ENCODE measurements at regions not wholly inside any gene's neighbourhood (a gene's known extent, or its start where the extent isn't known, plus 50 kb on each side); places are given as distances from the start of the nearest gene placed in this dataset.

DNA sequence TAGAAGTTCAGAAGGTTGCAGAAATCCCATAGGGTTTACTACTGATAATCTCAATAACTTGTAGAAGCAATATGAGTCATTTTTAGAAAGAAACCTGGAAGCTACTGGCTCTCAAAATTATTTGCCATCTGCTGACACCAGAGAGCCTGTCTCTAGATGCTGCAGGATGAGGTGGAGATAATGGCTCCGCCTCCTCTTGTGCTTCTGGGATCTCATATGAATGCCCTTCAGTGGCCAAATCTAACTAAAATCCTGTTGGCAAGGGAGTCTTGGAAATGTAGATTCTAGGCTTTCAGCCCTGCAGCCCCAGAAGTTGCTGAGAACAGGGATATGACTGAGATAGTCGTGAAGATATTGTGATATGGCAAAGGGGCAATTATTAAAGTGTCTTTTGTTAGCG is 348.1 kb downstream of the CCSER2 start:
- Mint-ChIP-seq H3K27me3 (ENCODE audit: low read depth in 3 of 3) (peaks cover 0 to 3% (median 0%) of the 10 kb centered on the region in 3 donors), H3K4me1 (no peaks in the 10 kb centered on the region), H3K36me3 (no peaks in the 10 kb centered on the region), H3K4me3 (no peak overlapping the region), H3K9me3 (peaks cover 0 to 10% (median 0%) of the 10 kb centered on the region in 7 donors), H3K27ac (no peak overlapping the region)
- H3K27ac ChIP-seq (ENCODE audit: low read depth in 1 of 2, low read length in 2 of 2): no peak overlapping the region
- H2AFZ ChIP-seq (ENCODE audit: insufficient read depth, low read depth, low read length, poor library complexity, severe bottlenecking): no peak overlapping the region
- H3K4me2 ChIP-seq (replicated peaks; ENCODE audit: extremely low read depth, low read length, poor library complexity, severe bottlenecking): no peak overlapping the region
- WGBS (ENCODE audit: insufficient coverage): 83% methylated on average over 1 of the region's 3 CpGs
- no peaks in the 10 kb centered on the region for H3K79me2 ChIP-seq (ENCODE audit: insufficient read depth, low read length)
- no peaks in the 10 kb centered on the region for H3K4me1 ChIP-seq (ENCODE audit: control insufficient read depth in 1 of 2, insufficient read depth in 2 of 2, low read length in 2 of 2)
- intact Hi-C loops (cut with micrococcal nuclease): no loop called here
- no peak for DNase-seq
- TF ChIP-seq, protein P1, sequence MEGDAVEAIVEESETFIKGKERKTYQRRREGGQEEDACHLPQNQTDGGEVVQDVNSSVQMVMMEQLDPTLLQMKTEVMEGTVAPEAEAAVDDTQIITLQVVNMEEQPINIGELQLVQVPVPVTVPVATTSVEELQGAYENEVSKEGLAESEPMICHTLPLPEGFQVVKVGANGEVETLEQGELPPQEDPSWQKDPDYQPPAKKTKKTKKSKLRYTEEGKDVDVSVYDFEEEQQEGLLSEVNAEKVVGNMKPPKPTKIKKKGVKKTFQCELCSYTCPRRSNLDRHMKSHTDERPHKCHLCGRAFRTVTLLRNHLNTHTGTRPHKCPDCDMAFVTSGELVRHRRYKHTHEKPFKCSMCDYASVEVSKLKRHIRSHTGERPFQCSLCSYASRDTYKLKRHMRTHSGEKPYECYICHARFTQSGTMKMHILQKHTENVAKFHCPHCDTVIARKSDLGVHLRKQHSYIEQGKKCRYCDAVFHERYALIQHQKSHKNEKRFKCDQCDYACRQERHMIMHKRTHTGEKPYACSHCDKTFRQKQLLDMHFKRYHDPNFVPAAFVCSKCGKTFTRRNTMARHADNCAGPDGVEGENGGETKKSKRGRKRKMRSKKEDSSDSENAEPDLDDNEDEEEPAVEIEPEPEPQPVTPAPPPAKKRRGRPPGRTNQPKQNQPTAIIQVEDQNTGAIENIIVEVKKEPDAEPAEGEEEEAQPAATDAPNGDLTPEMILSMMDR (IDR thresholded peaks at IDR 0.05): no peak
- H3K9me3 ChIP-seq (replicated peaks in 1 of 2; ENCODE audit: control insufficient read depth in 1 of 2, insufficient read depth in 1 of 2, low read length in 2 of 2): peaks cover 0 to 3% of the 10 kb centered on the region in 2 donors
- no peaks in the 10 kb centered on the region for H4K20me1 ChIP-seq (ENCODE audit: insufficient read depth, low read length)
- H3K27me3 ChIP-seq (ENCODE audit: control insufficient read depth in 2 of 2, insufficient read depth in 2 of 2, low read length in 2 of 2): no peaks in the 10 kb centered on the region
- H3K36me3 ChIP-seq (replicated peaks in 1 of 2; ENCODE audit: control insufficient read depth in 1 of 2, insufficient read depth in 2 of 2, low read length in 2 of 2): no peaks in the 10 kb centered on the region
- H3K9ac ChIP-seq (ENCODE audit: insufficient read depth, low read length, poor library complexity, severe bottlenecking): no peak overlapping the region
- no peak overlapping the region for H3K4me3 ChIP-seq (replicated peaks in 1 of 3; ENCODE audit: low read depth in 2 of 3, low read length in 3 of 3)

DNA sequence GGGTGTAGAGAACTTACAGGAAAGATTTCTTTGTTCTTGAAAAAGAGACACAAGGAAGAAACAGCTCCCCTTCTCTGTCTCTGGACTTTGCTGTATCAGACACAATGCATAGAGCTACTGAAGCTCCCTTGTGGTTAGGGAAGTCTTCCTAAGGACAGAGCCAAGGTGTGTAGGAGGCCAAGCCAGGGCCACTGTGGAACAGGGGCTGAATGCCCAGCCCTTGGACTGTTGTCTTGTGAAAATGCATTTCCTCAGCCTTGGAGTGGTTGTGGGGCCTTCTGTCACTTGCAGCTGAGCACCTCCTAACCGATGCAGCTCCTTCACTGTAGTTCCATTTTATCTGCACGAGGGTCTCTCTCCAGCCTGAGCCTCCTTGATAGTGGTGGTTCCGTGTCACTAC is 353.4 kb downstream of the CCSER2 start:
- no peak overlapping the region for H3K4me2 ChIP-seq (replicated peaks; ENCODE audit: extremely low read depth, low read length, poor library complexity, severe bottlenecking)
- H3K27me3 ChIP-seq (ENCODE audit: control insufficient read depth in 2 of 2, insufficient read depth in 2 of 2, low read length in 2 of 2): no peaks in the 10 kb centered on the region
- Mint-ChIP-seq H3K27me3 (ENCODE audit: low read depth in 3 of 3) (peaks cover 0 to 2% (median 0%) of the 10 kb centered on the region in 3 donors), H3K9me3 (peaks cover 0 to 10% (median 6%) of the 10 kb centered on the region in 7 donors), H3K4me3 (no peak overlapping the region), H3K27ac (no peak overlapping the region), H3K4me1 (no peaks in the 10 kb centered on the region), H3K36me3 (no peaks in the 10 kb centered on the region)
- intact Hi-C loops (cut with micrococcal nuclease): no loop called here
- peaks cover 0 to 3% of the 10 kb centered on the region in 2 donors for H3K9me3 ChIP-seq (replicated peaks in 1 of 2; ENCODE audit: control insufficient read depth in 1 of 2, insufficient read depth in 1 of 2, low read length in 2 of 2)
- no peak for DNase-seq
- no peak overlapping the region for H3K9ac ChIP-seq (ENCODE audit: insufficient read depth, low read length, poor library complexity, severe bottlenecking)
- no peaks in the 10 kb centered on the region for H4K20me1 ChIP-seq (ENCODE audit: insufficient read depth, low read length)
- TF ChIP-seq, protein P1 (IDR thresholded peaks at IDR 0.05): no peak
- H3K27ac ChIP-seq (ENCODE audit: low read depth in 1 of 2, low read length in 2 of 2): no peak overlapping the region
- no peaks in the 10 kb centered on the region for H3K36me3 ChIP-seq (replicated peaks in 1 of 2; ENCODE audit: control insufficient read depth in 1 of 2, insufficient read depth in 2 of 2, low read length in 2 of 2)
- WGBS (ENCODE audit: insufficient coverage): 86% methylated on average over 1 of the region's 3 CpGs
- no peak overlapping the region for H3K4me3 ChIP-seq (replicated peaks in 1 of 3; ENCODE audit: low read depth in 2 of 3, low read length in 3 of 3)
- no peaks in the 10 kb centered on the region for H3K79me2 ChIP-seq (ENCODE audit: insufficient read depth, low read length)
- H3K4me1 ChIP-seq (ENCODE audit: control insufficient read depth in 1 of 2, insufficient read depth in 2 of 2, low read length in 2 of 2): no peaks in the 10 kb centered on the region
- no peak overlapping the region for H2AFZ ChIP-seq (ENCODE audit: insufficient read depth, low read depth, low read length, poor library complexity, severe bottlenecking)
